Activated B cell treated with CpG ODN at 0.5 μM for 24 hours (primary cell): ENCODE measurements at regions not wholly inside any gene's neighbourhood (a gene's known extent, or its start where the extent isn't known, plus 50 kb on each side); places are given as distances from the start of the nearest gene placed in this dataset.

ENCODE experiments used
- ATAC-seq: fragments of 200-7000 bp; cut with Tn5 transposase; one replicate; pipeline ENCODE4 v1.10.0; 2021; ENCODE audit warnings: low read depth, mild to moderate bottlenecking, moderate library complexity
- CTCF ChIA-PET: fragments of 350-600 bp; sonication (Branson Sonifier 250); formaldehyde crosslinking; loops from one replicate; lab custom pipeline; 2021; ENCODE audit warnings: antibody characterized with exemption; lab: Charles Lee
- POLR2A ChIA-PET: fragments of 350-600 bp; sonication (Branson Sonifier 250); formaldehyde crosslinking; loops from one replicate; lab custom pipeline; 2021; ENCODE audit warnings: antibody characterized with exemption; lab: Charles Lee
- DNase-seq: peaks from one replicate; pipeline ENCODE4 v3.0.0; 2022
- H3K27ac Mint-ChIP-seq: one replicate; pipeline ENCODE4 v1.8.0; 2020; ENCODE audit warnings: mixed read lengths
- H3K27me3 Mint-ChIP-seq: one replicate; pipeline ENCODE4 v1.8.0; 2021; ENCODE audit warnings: mixed read lengths
- H3K36me3 Mint-ChIP-seq: one replicate; pipeline ENCODE4 v1.8.0; 2021; ENCODE audit warnings: low read depth, mixed read lengths
- H3K4me1 Mint-ChIP-seq: one replicate; pipeline ENCODE4 v1.8.0; 2021; ENCODE audit warnings: mixed read lengths
- H3K4me3 Mint-ChIP-seq: one replicate; pipeline ENCODE4 v1.8.0; 2020; ENCODE audit warnings: mild to moderate bottlenecking, mixed read lengths
- H3K9me3 Mint-ChIP-seq: one replicate; pipeline ENCODE4 v1.8.0; 2020; ENCODE audit warnings: mixed read lengths
- intact Hi-C: fragments of 100-400 bp; cut with micrococcal nuclease; formaldehyde crosslinking; loops from one replicate; pipeline ENCODE4 v1.15.1; 2024
- TF ChIP-seq, protein P1 (sequence below): fragments of 200-600 bp; IDR thresholded peaks from one replicate; pipeline ENCODE4 v1.8.0; 2022; ENCODE audit warnings: antibody characterized with exemption, mild to moderate bottlenecking

DNA sequence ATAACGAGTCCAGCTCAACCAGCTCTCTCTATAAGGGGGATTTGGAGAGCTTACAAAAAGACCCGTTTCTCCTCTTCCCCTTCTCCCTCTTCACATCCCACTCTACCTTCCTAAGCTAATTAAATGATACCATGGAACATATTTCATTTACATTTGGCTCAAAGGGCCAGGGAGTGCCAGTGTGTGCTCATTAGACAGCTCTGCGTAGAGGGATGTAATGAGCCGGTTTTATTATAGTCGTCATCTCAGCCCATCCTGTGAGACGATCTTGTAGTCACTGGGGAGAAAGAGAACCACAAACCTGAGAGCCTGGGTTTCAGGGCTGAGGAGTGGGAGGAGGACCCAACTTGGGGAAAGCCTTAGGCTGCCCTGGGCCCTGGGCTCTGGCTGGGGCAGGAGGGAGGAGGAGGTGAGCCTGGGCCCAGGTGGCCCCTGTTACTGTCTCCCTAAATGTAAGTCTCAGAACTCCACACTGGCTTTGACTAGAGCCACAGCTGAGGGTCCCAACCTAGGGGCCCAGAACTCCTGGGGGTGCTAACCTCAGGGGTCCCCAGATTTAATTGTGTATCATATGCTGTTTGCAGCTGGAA is 354.6 kb downstream of the MATN1 start:
- no peak for ATAC-seq
- DNase-seq = no peak
- ChIA-PET CTCF (no interaction called here), POLR2A (no interaction called here)
- intact Hi-C loops = no loop called here
- Mint-ChIP-seq H3K27me3 (peaks cover 8% of the 10 kb centered on the region), H3K9me3 (no peaks in the 10 kb centered on the region), H3K4me3 (no peak overlapping the region), H3K27ac (no peak overlapping the region), H3K4me1 (no peaks in the 10 kb centered on the region), H3K36me3 (no peaks in the 10 kb centered on the region)
- TF ChIP-seq, protein P1, sequence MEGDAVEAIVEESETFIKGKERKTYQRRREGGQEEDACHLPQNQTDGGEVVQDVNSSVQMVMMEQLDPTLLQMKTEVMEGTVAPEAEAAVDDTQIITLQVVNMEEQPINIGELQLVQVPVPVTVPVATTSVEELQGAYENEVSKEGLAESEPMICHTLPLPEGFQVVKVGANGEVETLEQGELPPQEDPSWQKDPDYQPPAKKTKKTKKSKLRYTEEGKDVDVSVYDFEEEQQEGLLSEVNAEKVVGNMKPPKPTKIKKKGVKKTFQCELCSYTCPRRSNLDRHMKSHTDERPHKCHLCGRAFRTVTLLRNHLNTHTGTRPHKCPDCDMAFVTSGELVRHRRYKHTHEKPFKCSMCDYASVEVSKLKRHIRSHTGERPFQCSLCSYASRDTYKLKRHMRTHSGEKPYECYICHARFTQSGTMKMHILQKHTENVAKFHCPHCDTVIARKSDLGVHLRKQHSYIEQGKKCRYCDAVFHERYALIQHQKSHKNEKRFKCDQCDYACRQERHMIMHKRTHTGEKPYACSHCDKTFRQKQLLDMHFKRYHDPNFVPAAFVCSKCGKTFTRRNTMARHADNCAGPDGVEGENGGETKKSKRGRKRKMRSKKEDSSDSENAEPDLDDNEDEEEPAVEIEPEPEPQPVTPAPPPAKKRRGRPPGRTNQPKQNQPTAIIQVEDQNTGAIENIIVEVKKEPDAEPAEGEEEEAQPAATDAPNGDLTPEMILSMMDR = no peak

DNA sequence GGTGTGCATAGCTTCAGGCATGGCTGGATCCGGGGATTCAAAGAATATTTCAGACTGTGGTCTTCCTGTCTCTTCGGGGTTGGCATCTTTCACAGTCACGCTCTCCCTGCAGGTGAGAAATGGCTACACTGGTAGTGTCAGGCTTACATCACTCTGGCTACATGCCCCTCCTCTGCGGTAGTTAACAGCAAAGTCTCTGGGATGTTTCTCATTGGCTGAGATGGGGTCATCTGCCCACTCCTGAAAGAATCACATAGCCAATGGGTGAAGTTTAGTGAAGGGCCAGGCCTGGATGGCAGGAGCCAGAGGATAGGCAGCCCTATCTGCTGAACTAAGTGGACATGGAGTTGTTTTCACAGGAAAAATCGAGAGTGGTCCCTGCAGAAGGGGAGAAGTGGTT is 356.5 kb downstream of the MATN1 start:
- no peaks in the 10 kb centered on the region for H3K36me3 Mint-ChIP-seq
- ChIA-PET POLR2A (no interaction called here), CTCF (no interaction called here)
- no peaks in the 10 kb centered on the region for H3K9me3 Mint-ChIP-seq
- peaks cover 7% of the 10 kb centered on the region for H3K27me3 Mint-ChIP-seq
- TF ChIP-seq, protein P1 = no peak
- intact Hi-C loops = no loop called here
- ATAC-seq = no peak
- H3K27ac Mint-ChIP-seq = no peak overlapping the region
- no peak for DNase-seq
- H3K4me1 Mint-ChIP-seq = no peaks in the 10 kb centered on the region
- H3K4me3 Mint-ChIP-seq = no peak overlapping the region

GRCh38 chr1:30366199-30366598 is 357.2 kb downstream of the MATN1 start:
- Mint-ChIP-seq H3K27ac (no peak overlapping the region), H3K27me3 (peaks cover 7% of the 10 kb centered on the region), H3K9me3 (no peaks in the 10 kb centered on the region), H3K4me1 (no peaks in the 10 kb centered on the region), H3K4me3 (no peak overlapping the region), H3K36me3 (no peaks in the 10 kb centered on the region)
- ChIA-PET POLR2A (no interaction called here), CTCF (no interaction called here)
- intact Hi-C loops = no loop called here
- no peak for DNase-seq
- TF ChIP-seq, protein P1 = no peak
- ATAC-seq = no peak

DNA sequence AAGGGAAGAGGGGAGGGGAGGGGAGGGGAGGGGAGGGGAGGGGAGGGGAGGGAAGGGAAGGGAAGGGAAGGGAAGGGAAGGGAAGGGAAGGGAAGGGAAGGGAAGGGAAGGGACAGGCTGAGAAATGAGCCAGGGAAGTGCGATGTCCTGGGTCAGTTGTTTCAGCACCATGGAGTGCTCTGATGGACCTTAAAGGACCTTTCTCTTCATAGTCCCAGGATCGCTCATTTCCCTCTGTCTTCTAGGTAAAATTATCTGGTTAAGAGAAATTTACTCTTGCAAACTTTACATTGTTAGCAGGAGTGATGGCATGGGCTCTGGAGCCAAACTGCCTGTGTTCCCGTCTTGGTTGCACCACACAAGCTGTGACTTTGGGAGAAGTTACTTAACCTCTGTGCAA is 357.8 kb downstream of the MATN1 start:
- ChIA-PET POLR2A (no interaction called here), CTCF (no interaction called here)
- intact Hi-C loops = no loop called here
- DNase-seq = no peak
- H3K4me3 Mint-ChIP-seq = no peak overlapping the region
- no peaks in the 10 kb centered on the region for H3K36me3 Mint-ChIP-seq
- peaks cover 7% of the 10 kb centered on the region for H3K27me3 Mint-ChIP-seq
- H3K9me3 Mint-ChIP-seq = no peaks in the 10 kb centered on the region
- no peak for ATAC-seq
- H3K4me1 Mint-ChIP-seq = no peaks in the 10 kb centered on the region
- H3K27ac Mint-ChIP-seq = no peak overlapping the region
- TF ChIP-seq, protein P1 = no peak

- intact Hi-C loops = no loop called here
- H3K4me3 Mint-ChIP-seq = no peak overlapping the region
- no peaks in the 10 kb centered on the region for H3K9me3 Mint-ChIP-seq
- no peak for ATAC-seq
- H3K27me3 Mint-ChIP-seq = peaks cover 16% of the 10 kb centered on the region
- no peak overlapping the region for H3K27ac Mint-ChIP-seq
- TF ChIP-seq, protein P1 = no peak
- ChIA-PET CTCF (interaction anchor here (1.0 kb wide), 1 partner anchor 17 kb away, joined by 3 read pairs; no protein-coding TSS in a partner anchor), POLR2A (no interaction called here)
- DNase-seq = no peak
- no peaks in the 10 kb centered on the region for H3K36me3 Mint-ChIP-seq
- H3K4me1 Mint-ChIP-seq = no peaks in the 10 kb centered on the region
Measured at GRCh38 chr1:30363031-30363430, 360.4 kb downstream of the MATN1 start.
